HCT116 (cell line): ENCODE measurements at regions not wholly inside any gene's neighbourhood (a gene's known extent, or its start where the extent isn't known, plus 50 kb on each side); places are given as distances from the start of the nearest gene placed in this dataset.

Source experiments
- ATAC-seq: fragments of 200-7000 bp; cut with Tn5 transposase; 2 replicates; pipeline ENCODE4 v1.9.1; 2020; ENCODE audit warnings: mild to moderate bottlenecking, moderate library complexity
- BruUV-seq: library from RNA; stranded (reverse); fragments of 400-500 nt; replicated peaks from 2 replicates; lab custom pipeline; 2021; lab: Mats Ljungman, UMichigan
- CTCF ChIA-PET: fragments of 300-600 bp; sonication (Branson Sonifier 250); formaldehyde crosslinking; loops from one replicate; lab custom pipeline; 2021; ENCODE audit warnings: antibody characterized with exemption; lab: Charles Lee
- POLR2A ChIA-PET: fragments of 300-600, 350-600 bp; sonication (Branson Sonifier 250); formaldehyde crosslinking; loops from one replicate; lab custom pipeline; 2021; ENCODE audit warnings: antibody characterized with exemption; lab: Charles Lee
- RAD21 ChIA-PET, 2 experiments: fragments of 300-600 bp; sonication (Branson Sonifier 250); formaldehyde crosslinking; loops; one replicate each; lab custom pipeline; 2023; ENCODE audit warnings: low total read pairs in 2 of 2; ENCODE audit not compliant: uncharacterized antibody in 2 of 2, unreplicated experiment in 2 of 2, low non-redundant PET in 1 of 2; lab: Charles Lee
- DNase-seq: peaks from one replicate; pipeline ENCODE4 v3.0.0-alpha.2; 2010; ENCODE audit warnings: low read depth, low spot score
- H2AFZ ChIP-seq: fragments of 200-600 bp; shearing (Covaris generic), sonication (generic); 2 replicates; pipeline ENCODE4 v1.6.1; 2017; ENCODE audit warnings: low read depth, mixed run types, mixed read lengths, antibody characterized with exemption, low read length; ENCODE audit not compliant: poor library complexity, severe bottlenecking
- H3K27ac ChIP-seq: 2 replicates; pipeline ENCODE4 v1.5.1; 2012; ENCODE audit warnings: low read depth, low read length
- H3K27me3 ChIP-seq: fragments of 200-600 bp; sonication (generic); 2 replicates; pipeline ENCODE4 v1.6.1; 2016; ENCODE audit warnings: mixed run types, low read length, mixed read lengths; ENCODE audit not compliant: insufficient read depth
- H3K36me3 ChIP-seq, 2 experiments: fragments of 200-500 bp in 1 of 2; fragments of 200-600 bp in 1 of 2; sonication (Bioruptor generic) in 1 of 2; sonication (generic) in 1 of 2; 2 replicates each; pipeline versions ENCODE4 v1.5.1 to v1.6.1; 2014 to 2016; ENCODE audit warnings: low read length in 2 of 2, inconsistent platforms in 1 of 2, mixed read lengths in 1 of 2, mixed run types in 1 of 2; ENCODE audit not compliant: insufficient read depth in 2 of 2, control insufficient read depth in 1 of 2
- H3K4me1 ChIP-seq, 2 experiments: fragments of 200-600 bp in 1 of 2; sonication (generic) in 1 of 2; 2 replicates each; pipeline versions ENCODE4 v1.5.1 to v1.6.1; 2012 to 2017; ENCODE audit warnings: low read length in 2 of 2, inconsistent platforms in 1 of 2, mild to moderate bottlenecking in 1 of 2, mixed read lengths in 1 of 2, mixed run types in 1 of 2, moderate library complexity in 1 of 2; ENCODE audit not compliant: insufficient read depth in 2 of 2, control insufficient read depth in 1 of 2
- H3K4me2 ChIP-seq: fragments of 200-600 bp; sonication (generic); 2 replicates; pipeline ENCODE4 v1.6.1; 2017; ENCODE audit warnings: mixed run types, low read length, mixed read lengths
- H3K4me3 ChIP-seq, 2 experiments: fragments of 200-600 bp in 1 of 2; sonication (generic) in 1 of 2; replicated peaks in 1 of 2; 2 replicates each; pipeline ENCODE4 v1.5.1; 2011 to 2016; ENCODE audit warnings: low read length in 2 of 2, control low read depth in 1 of 2, low read depth in 1 of 2, mild to moderate bottlenecking in 1 of 2, mixed read lengths in 1 of 2, mixed run types in 1 of 2
- H3K79me2 ChIP-seq: fragments of 200-600 bp; sonication (generic); 2 replicates; pipeline ENCODE4 v1.6.1; 2017; ENCODE audit warnings: mild to moderate bottlenecking, mixed run types, low read length, moderate library complexity, mixed read lengths; ENCODE audit not compliant: insufficient read depth
- H3K9ac ChIP-seq: fragments of 200-600 bp; sonication (generic); 2 replicates; pipeline ENCODE4 v1.6.1; 2016; ENCODE audit warnings: low read length, mixed read lengths
- H3K9me2 ChIP-seq: fragments of 200-600 bp; sonication (generic), shearing (Covaris generic); 2 replicates; pipeline ENCODE4 v1.6.1; 2017; ENCODE audit warnings: mixed run types, mild to moderate bottlenecking, moderate library complexity; ENCODE audit not compliant: insufficient read depth
- H3K9me3 ChIP-seq, 2 experiments: fragments of 200-500 bp in 1 of 2; fragments of 200-600 bp in 1 of 2; sonication (Bioruptor generic) in 1 of 2; sonication (generic) in 1 of 2; 2 replicates each; pipeline ENCODE4 v1.6.1; 2014 to 2017; ENCODE audit warnings: low read length in 2 of 2, mixed read lengths in 2 of 2, inconsistent platforms in 1 of 2, low read depth in 1 of 2, mild to moderate bottlenecking in 1 of 2, mixed run types in 1 of 2, moderate library complexity in 1 of 2; ENCODE audit not compliant: control insufficient read depth in 1 of 2, insufficient read depth in 1 of 2
- H4K20me1 ChIP-seq: fragments of 200-600 bp; sonication (generic), shearing (Covaris generic); 2 replicates; pipeline ENCODE4 v1.6.1; 2017; ENCODE audit warnings: mixed run types, mild to moderate bottlenecking, moderate library complexity; ENCODE audit not compliant: insufficient read depth
- CBX3 ChIP-seq: IDR thresholded peaks from 2 replicates; pipeline ENCODE4 v1.6.1; 2012; ENCODE audit warnings: low read depth
- CTCF ChIP-seq, 3 experiments: fragments of 200-600 bp in 1 of 3; sonication (generic) in 1 of 3; IDR thresholded peaks in 2 of 3; conservative IDR thresholded peaks in 1 of 3; 2 replicates each; pipeline ENCODE4 v1.5.1; 2012 to 2017; ENCODE audit warnings: low read depth in 2 of 3, low read length in 2 of 3, antibody characterized with exemption in 1 of 3, borderline replicate concordance in 1 of 3, control low read depth in 1 of 3, mild to moderate bottlenecking in 1 of 3, mixed read lengths in 1 of 3, mixed run types in 1 of 3, moderate library complexity in 1 of 3; ENCODE audit not compliant: insufficient read depth in 1 of 3
- EGR1 ChIP-seq: IDR thresholded peaks from 2 replicates; pipeline ENCODE4 v1.6.1; 2012; ENCODE audit warnings: low read depth
- EZH2 ChIP-seq: fragments of 200-600 bp; sonication (generic); IDR thresholded peaks from 2 replicates; pipeline ENCODE4 v1.6.1; 2017; ENCODE audit warnings: antibody characterized with exemption, mixed run types
- EZH2phosphoT487 ChIP-seq: fragments of 200-600 bp; IDR thresholded peaks from 2 replicates; pipeline ENCODE4 v1.6.1; 2018; ENCODE audit warnings: antibody characterized with exemption, borderline replicate concordance
- POLR2A ChIP-seq: IDR thresholded peaks from 2 replicates; pipeline ENCODE4 v1.7.0; 2011; ENCODE audit warnings: borderline replicate concordance; ENCODE audit not compliant: insufficient read depth, insufficient read length; ENCODE audit errors: extremely low read depth
- POLR2AphosphoS5 ChIP-seq: IDR thresholded peaks from 2 replicates; pipeline ENCODE4 v1.6.1; 2011; ENCODE audit warnings: mild to moderate bottlenecking, low read depth, low read length, moderate library complexity
- RAD21 ChIP-seq: IDR thresholded peaks from 2 replicates; pipeline ENCODE4 v1.6.1; 2012; ENCODE audit warnings: low read depth, mild to moderate bottlenecking
- SIN3A ChIP-seq: IDR thresholded peaks from 2 replicates; pipeline ENCODE4 v1.6.1; 2012; ENCODE audit warnings: low read depth
- TCF7L2 ChIP-seq: IDR thresholded peaks from 2 replicates; pipeline ENCODE4 v1.7.0; 2011; ENCODE audit warnings: borderline replicate concordance, inconsistent platforms; ENCODE audit not compliant: insufficient read depth, insufficient read length; ENCODE audit errors: extremely low read depth
- ZBTB33 ChIP-seq: IDR thresholded peaks from 2 replicates; pipeline ENCODE4 v1.6.1; 2011; ENCODE audit warnings: mild to moderate bottlenecking, low read length, moderate library complexity; ENCODE audit not compliant: insufficient replicate concordance; ENCODE audit errors: extremely low read depth
- ZFX ChIP-seq: fragments of 450-650 bp; IDR thresholded peaks from 2 replicates; pipeline ENCODE4 v1.6.1; 2017
- ZNF274 ChIP-seq: fragments of 200-500 bp; sonication (Bioruptor generic); IDR thresholded peaks from 2 replicates; pipeline ENCODE4 v1.6.1; 2014; ENCODE audit warnings: mild to moderate bottlenecking, low read depth, low read length, inconsistent platforms
- intact Hi-C: fragments of 100-400 bp; cut with micrococcal nuclease; formaldehyde crosslinking; loops from 2 replicates; pipeline ENCODE4 v1.10.0; 2022

GRCh38 chr14:55851301-55851700 lies 266.9 kb upstream of the PELI2 start:
- BruUV-seq = no TSS peak
- H3K36me3 ChIP-seq = no peaks in the 10 kb centered on the region
- H2AFZ ChIP-seq = no peak overlapping the region
- CTCF ChIA-PET = no interaction called here
- no peaks in the 10 kb centered on the region for H3K9me2 ChIP-seq
- H3K4me2 ChIP-seq = peak overlapping the region; percentile 41
- no peak overlapping the region for H3K4me3 ChIP-seq
- no peaks in the 10 kb centered on the region for H3K27me3 ChIP-seq
- POLR2A ChIA-PET = no interaction called here
- H3K79me2 ChIP-seq = no peaks in the 10 kb centered on the region
- no peaks in the 10 kb centered on the region for H4K20me1 ChIP-seq
- H3K27ac ChIP-seq = no peak overlapping the region
- H3K9ac ChIP-seq = no peak overlapping the region
- intact Hi-C loops = loop anchor here (10.0 kb wide), 1 partner anchor 406 kb away; the partner anchor contains the start of gene TBPL2
- H3K9me3 ChIP-seq = no peaks in the 10 kb centered on the region
- no peak for DNase-seq
- ATAC-seq = no peak
- peaks cover 5 to 24% of the 10 kb centered on the region in 2 experiments; a peak in 3 of 4 replicates for H3K4me1 ChIP-seq
- TF ChIP-seq POLR2A (no peak), ZFX (no peak), TCF7L2 (no peak), SIN3A (no peak), EZH2 (no peak), ZBTB33 (no peak), EZH2phosphoT487 (no peak), ZNF274 (no peak), POLR2AphosphoS5 (no peak), CTCF (IDR thresholded peaks at IDR 0.05 in 2 of 3, conservative IDR thresholded peaks at IDR 0.05 in 1 of 3; ENCODE audit: borderline replicate concordance in 1 of 3, insufficient read depth in 1 of 3, low read depth in 2 of 3, low read length in 2 of 3) (no peak), RAD21 (no peak), EGR1 (no peak), CBX3 (no peak)
- RAD21 ChIA-PET = no interaction called here
